CD4-positive, alpha-beta T cell (primary cell): ENCODE measurements at regions not wholly inside any gene's neighbourhood (a gene's known extent, or its start where the extent isn't known, plus 50 kb on each side); places are given as distances from the start of the nearest gene placed in this dataset.

Source experiments
- ATAC-seq: fragments of 200-7000 bp; cut with Tn5 transposase; one replicate; pipeline ENCODE4 v1.10.0; 2022; ENCODE audit warnings: mild to moderate bottlenecking; ENCODE audit not compliant: poor library complexity
- CTCF ChIA-PET: fragments of 350-600 bp; sonication (Branson Sonifier 250); formaldehyde crosslinking; loops from one replicate; lab custom pipeline; 2021; ENCODE audit warnings: antibody characterized with exemption, inconsistent platforms; lab: Charles Lee
- POLR2A ChIA-PET: fragments of 350-600 bp; sonication (Branson Sonifier 250); formaldehyde crosslinking; loops from one replicate; lab custom pipeline; 2021; ENCODE audit warnings: antibody characterized with exemption, inconsistent platforms; lab: Charles Lee
- DNase-seq, 14 experiments: peaks; one replicate each; pipeline ENCODE4 v3.0.0-alpha.2; 2013 to 2020; ENCODE audit warnings: mixed read lengths in 2 of 14
- H3K27ac ChIP-seq, 2 donors: one replicate each; pipeline versions ENCODE4 v1.5.1 to v1.7.0; 2013; ENCODE audit warnings: low read length in 2 of 2, low read depth in 1 of 2, mild to moderate bottlenecking in 1 of 2
- H3K27me3 ChIP-seq, 2 experiments: 1 replicate in 1 of 2; 2 replicates in 1 of 2; pipeline versions ENCODE4 v1.6.1 to v1.7.0; 2013; ENCODE audit warnings: low read length in 2 of 2, control low read depth in 1 of 2, mild to moderate bottlenecking in 1 of 2, moderate library complexity in 1 of 2; ENCODE audit not compliant: insufficient read depth in 2 of 2, control insufficient read depth in 1 of 2
- H3K36me3 ChIP-seq: one replicate; pipeline ENCODE4 v1.6.1; 2013; ENCODE audit warnings: low read length, control low read depth; ENCODE audit not compliant: insufficient read depth
- H3K4me1 ChIP-seq: one replicate; pipeline ENCODE4 v1.6.1; 2013; ENCODE audit warnings: low read length, control low read depth; ENCODE audit not compliant: insufficient read depth
- H3K4me3 ChIP-seq: one replicate; pipeline ENCODE4 v1.5.1; 2013; ENCODE audit warnings: mild to moderate bottlenecking, low read length, moderate library complexity
- H3K9me3 ChIP-seq, 2 experiments: 1 replicate in 1 of 2; 2 replicates in 1 of 2; pipeline versions ENCODE4 v1.6.1 to v1.7.0; 2013; ENCODE audit warnings: low read length in 2 of 2, mild to moderate bottlenecking in 2 of 2, control low read depth in 1 of 2, moderate library complexity in 1 of 2; ENCODE audit not compliant: control insufficient read depth in 1 of 2, insufficient read depth in 1 of 2
- H3K27ac Mint-ChIP-seq: one replicate; pipeline ENCODE4 v1.8.0; 2020; ENCODE audit warnings: mixed read lengths
- H3K27me3 Mint-ChIP-seq: one replicate; pipeline ENCODE4 v1.8.0; 2021; ENCODE audit warnings: mixed read lengths
- H3K36me3 Mint-ChIP-seq: one replicate; pipeline ENCODE4 v1.8.0; 2021; ENCODE audit warnings: low read depth, mixed read lengths
- H3K4me1 Mint-ChIP-seq: one replicate; pipeline ENCODE4 v1.8.0; 2021; ENCODE audit warnings: low read depth, mixed read lengths
- H3K4me3 Mint-ChIP-seq: one replicate; pipeline ENCODE4 v1.8.0; 2020; ENCODE audit warnings: mild to moderate bottlenecking, mixed read lengths
- H3K9me3 Mint-ChIP-seq: one replicate; pipeline ENCODE4 v1.8.0; 2020; ENCODE audit warnings: mixed read lengths
- CTCF ChIP-seq: fragments of 200-600 bp; IDR thresholded peaks from one replicate; pipeline ENCODE4 v1.8.0; 2022; ENCODE audit warnings: antibody characterized with exemption, mild to moderate bottlenecking
- intact Hi-C, 2 experiments: fragments of 100-400 bp; cut with DNase I in 1 of 2; cut with micrococcal nuclease in 1 of 2; formaldehyde crosslinking; loops; one replicate each; pipeline versions ENCODE4 v1.15.1 to v1.9.0; 2023 to 2025; cut with DNase I, micrococcal nuclease

- intact Hi-C loops = no loop called here
- Histone ChIP-seq H3K36me3 (no peaks in the 10 kb centered on the region), H3K9me3 (no peaks in the 10 kb centered on the region), H3K27me3 (no peaks in the 10 kb centered on the region), H3K4me3 (no peak overlapping the region), H3K4me1 (peaks cover 2% of the 10 kb centered on the region), H3K27ac (no peak overlapping the region)
- Mint-ChIP-seq H3K9me3 (no peaks in the 10 kb centered on the region), H3K27ac (no peak overlapping the region), H3K27me3 (no peaks in the 10 kb centered on the region), H3K4me1 (no peaks in the 10 kb centered on the region), H3K4me3 (no peak overlapping the region), H3K36me3 (no peaks in the 10 kb centered on the region)
- POLR2A ChIA-PET = no interaction called here
- ATAC-seq = no peak
- TF ChIP-seq CTCF = no peak
- peak in 1 of 14 experiments; percentile 12 for DNase-seq
- CTCF ChIA-PET = no interaction called here
Observed at GRCh38 chr10:6912929-6913328, 332.9 kb upstream of the PRKCQ start.

- intact Hi-C loops = no loop called here
Observed at GRCh38 chr10:6912424-6912823, 332.3 kb upstream of the PRKCQ start.

GRCh38 chr10:6912021-6912420 lies 331.9 kb upstream of the PRKCQ start:
- no peak for DNase-seq
- no peak for TF ChIP-seq CTCF
- ChIA-PET CTCF (no interaction called here), POLR2A (no interaction called here)
- no peaks in the 10 kb centered on the region for H3K27me3 ChIP-seq
- ATAC-seq = no peak
- intact Hi-C loops = no loop called here
- Mint-ChIP-seq H3K27ac (no peak overlapping the region), H3K36me3 (no peaks in the 10 kb centered on the region), H3K4me3 (no peak overlapping the region), H3K4me1 (no peaks in the 10 kb centered on the region), H3K9me3 (no peaks in the 10 kb centered on the region), H3K27me3 (no peaks in the 10 kb centered on the region)
- no peak overlapping the region for H3K4me3 ChIP-seq
- no peaks in the 10 kb centered on the region for H3K36me3 ChIP-seq
- no peak overlapping the region for H3K27ac ChIP-seq
- H3K4me1 ChIP-seq = peaks cover 2% of the 10 kb centered on the region
- no peaks in the 10 kb centered on the region for H3K9me3 ChIP-seq

More at GRCh38 chr10:6912424-6912823, 332.3 kb upstream of the PRKCQ start:
- no peak for ATAC-seq
- Mint-ChIP-seq H3K4me1 (no peaks in the 10 kb centered on the region), H3K36me3 (no peaks in the 10 kb centered on the region), H3K27me3 (no peaks in the 10 kb centered on the region), H3K9me3 (no peaks in the 10 kb centered on the region), H3K4me3 (no peak overlapping the region), H3K27ac (no peak overlapping the region)
- no peaks in the 10 kb centered on the region for H3K9me3 ChIP-seq
- POLR2A ChIA-PET = no interaction called here
- no peak overlapping the region for H3K4me3 ChIP-seq
- H3K4me1 ChIP-seq = peaks cover 2% of the 10 kb centered on the region
- CTCF ChIA-PET = no interaction called here
- no peaks in the 10 kb centered on the region for H3K36me3 ChIP-seq
- no peak for TF ChIP-seq CTCF
- DNase-seq = peak in 1 of 14 experiments; percentile 7
- H3K27me3 ChIP-seq = no peaks in the 10 kb centered on the region
- no peak overlapping the region for H3K27ac ChIP-seq
